PFSK-1 (cell line): ENCODE measurements at regions not wholly inside any gene's neighbourhood (a gene's known extent, or its start where the extent isn't known, plus 50 kb on each side); places are given as distances from the start of the nearest gene placed in this dataset.

Experiments used
- POLR2AphosphoS5 ChIP-seq: IDR thresholded peaks from 2 replicates; pipeline ENCODE4 v1.6.1; 2012; ENCODE audit warnings: low read depth, mild to moderate bottlenecking, control low read depth, low read length, moderate library complexity
- REST ChIP-seq, 2 experiments: IDR thresholded peaks; 2 replicates each; pipeline versions ENCODE4 v1.6.1 to v1.8.0; 2011 to 2012; ENCODE audit warnings: low read depth in 2 of 2, low read length in 2 of 2, control low read depth in 1 of 2, inconsistent platforms in 1 of 2, mild to moderate bottlenecking in 1 of 2, moderate library complexity in 1 of 2; ENCODE audit not compliant: insufficient read depth in 1 of 2
- TAF1 ChIP-seq: IDR thresholded peaks from 2 replicates; pipeline ENCODE4 v1.6.1; 2012; ENCODE audit warnings: low read length, control low read depth, borderline replicate concordance; ENCODE audit not compliant: insufficient read depth

- no peak for TF ChIP-seq POLR2AphosphoS5
- TF ChIP-seq TAF1, result no peak
- TF ChIP-seq REST (IDR thresholded peaks at IDR 0.05; ENCODE audit: insufficient read depth in 1 of 2, low read depth in 2 of 2, low read length in 2 of 2), result no peak
These were observed 775.1 kb downstream of the GATA3 start for GRCh38 chr10:8829592-8829991.
